Ishikawa (cell line): ENCODE measurements at regions not wholly inside any gene's neighbourhood (a gene's known extent, or its start where the extent isn't known, plus 50 kb on each side); places are given as distances from the start of the nearest gene placed in this dataset.

Source experiments
- CEBPB ChIP-seq: IDR thresholded peaks from 2 replicates; pipeline ENCODE4 v1.6.1; 2012
- CREB1 ChIP-seq: IDR thresholded peaks from 2 replicates; pipeline ENCODE4 v1.6.1; 2012; ENCODE audit warnings: low read depth
- EGR1 ChIP-seq: IDR thresholded peaks from 2 replicates; pipeline ENCODE4 v1.6.1; 2012
- EP300 ChIP-seq: IDR thresholded peaks from 2 replicates; pipeline ENCODE4 v1.6.1; 2012; ENCODE audit warnings: borderline replicate concordance
- FOXM1 ChIP-seq: IDR thresholded peaks from 2 replicates; pipeline ENCODE4 v1.6.1; 2012; ENCODE audit warnings: low read depth, borderline replicate concordance
- MAX ChIP-seq: IDR thresholded peaks from 2 replicates; pipeline ENCODE4 v1.6.1; 2012
- NFIC ChIP-seq: IDR thresholded peaks from 2 replicates; pipeline ENCODE4 v1.6.1; 2012
- RAD21 ChIP-seq: IDR thresholded peaks from 2 replicates; pipeline ENCODE4 v1.6.1; 2012; ENCODE audit warnings: low read depth
- REST ChIP-seq: IDR thresholded peaks from 2 replicates; pipeline ENCODE4 v1.6.1; 2012; ENCODE audit warnings: low read depth, mild to moderate bottlenecking
- TAF1 ChIP-seq: IDR thresholded peaks from 2 replicates; pipeline ENCODE4 v1.6.1; 2012; ENCODE audit warnings: low read depth, mild to moderate bottlenecking
- TCF12 ChIP-seq: IDR thresholded peaks from 2 replicates; pipeline ENCODE4 v1.6.1; 2012; ENCODE audit warnings: low read depth
- TEAD4 ChIP-seq: IDR thresholded peaks from 2 replicates; pipeline ENCODE4 v1.6.1; 2012
- YY1 ChIP-seq: IDR thresholded peaks from 2 replicates; pipeline ENCODE4 v1.6.1; 2012; ENCODE audit warnings: low read depth
- ZBTB7A ChIP-seq: IDR thresholded peaks from 2 replicates; pipeline ENCODE4 v1.6.1; 2012; ENCODE audit warnings: low read depth
- TF ChIP-seq, protein P1 (sequence below): IDR thresholded peaks from 2 replicates; pipeline ENCODE4 v1.6.1; 2012

- TF ChIP-seq CEBPB (no peak), RAD21 (no peak), ZBTB7A (no peak), EP300 (no peak), TEAD4 (no peak), REST (no peak), NFIC (no peak), FOXM1 (no peak), CREB1 (no peak), TAF1 (no peak), YY1 (no peak), EGR1 (no peak), TCF12 (no peak), MAX (no peak)
- TF ChIP-seq, protein P1, sequence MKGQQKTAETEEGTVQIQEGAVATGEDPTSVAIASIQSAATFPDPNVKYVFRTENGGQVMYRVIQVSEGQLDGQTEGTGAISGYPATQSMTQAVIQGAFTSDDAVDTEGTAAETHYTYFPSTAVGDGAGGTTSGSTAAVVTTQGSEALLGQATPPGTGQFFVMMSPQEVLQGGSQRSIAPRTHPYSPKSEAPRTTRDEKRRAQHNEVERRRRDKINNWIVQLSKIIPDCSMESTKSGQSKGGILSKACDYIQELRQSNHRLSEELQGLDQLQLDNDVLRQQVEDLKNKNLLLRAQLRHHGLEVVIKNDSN = no peak
Measured at GRCh38 chr21:32216293-32216692, 62.6 kb downstream of the MIS18A start.

DNA sequence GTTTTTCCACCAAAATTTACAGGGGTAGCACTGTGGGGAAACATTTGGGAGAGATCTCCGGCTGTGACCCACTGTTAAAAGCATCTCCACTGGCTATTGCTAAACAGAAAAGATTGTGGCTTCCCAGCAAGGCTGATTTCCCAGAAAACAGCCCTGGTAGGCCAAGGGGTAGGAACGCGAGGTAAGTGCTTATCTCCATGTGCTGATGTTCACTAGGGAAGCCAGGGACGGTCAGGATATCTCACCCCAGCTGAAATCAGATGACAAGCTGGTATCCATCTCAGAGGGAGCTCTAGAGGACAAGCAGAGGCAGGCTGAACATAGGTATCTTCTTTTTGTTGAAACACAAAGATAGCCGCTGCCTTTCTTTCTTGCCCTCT, 63.6 kb downstream of the MIS18A start:
- TF ChIP-seq RAD21 (no peak), EP300 (no peak), NFIC (no peak), YY1 (no peak), FOXM1 (no peak), TCF12 (no peak), ZBTB7A (no peak), CEBPB (no peak), MAX (no peak)
- TF ChIP-seq, protein P1 = no peak

DNA sequence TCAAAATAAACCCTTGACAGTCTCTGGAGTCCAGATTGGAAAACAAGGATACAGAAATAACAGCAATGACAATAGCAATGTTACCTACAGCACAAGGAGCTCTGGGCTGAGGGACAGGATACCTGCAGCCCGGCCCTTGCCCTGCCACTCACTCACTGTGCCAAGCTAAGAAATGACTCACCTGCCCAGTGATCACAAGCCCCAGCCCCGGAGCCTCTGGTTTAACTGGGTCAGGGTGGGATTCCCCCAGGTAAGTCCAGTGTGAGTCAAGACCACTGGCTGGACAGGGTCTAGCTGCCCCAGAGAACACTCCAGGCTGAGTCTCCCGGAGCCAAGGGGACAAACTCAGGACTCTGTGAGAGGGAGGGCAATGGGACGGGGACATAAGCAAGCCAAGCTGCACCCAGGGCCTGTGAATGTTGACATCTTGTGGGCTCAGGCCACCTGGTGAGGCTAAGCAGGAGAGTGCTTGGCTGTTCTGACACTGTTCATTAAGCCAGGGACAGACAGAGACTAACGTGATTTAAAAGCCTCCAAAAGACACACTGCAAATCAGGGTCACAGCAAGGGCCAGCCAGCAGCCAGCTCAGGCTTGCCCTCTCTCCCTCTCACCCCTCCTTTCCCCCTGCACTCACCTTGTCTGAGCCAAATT, 64.1 kb downstream of the MIS18A start:
- no peak for TF ChIP-seq CREB1
- TF ChIP-seq FOXM1 = no peak
- TF ChIP-seq, protein P1 = no peak
- no peak for TF ChIP-seq EGR1

DNA sequence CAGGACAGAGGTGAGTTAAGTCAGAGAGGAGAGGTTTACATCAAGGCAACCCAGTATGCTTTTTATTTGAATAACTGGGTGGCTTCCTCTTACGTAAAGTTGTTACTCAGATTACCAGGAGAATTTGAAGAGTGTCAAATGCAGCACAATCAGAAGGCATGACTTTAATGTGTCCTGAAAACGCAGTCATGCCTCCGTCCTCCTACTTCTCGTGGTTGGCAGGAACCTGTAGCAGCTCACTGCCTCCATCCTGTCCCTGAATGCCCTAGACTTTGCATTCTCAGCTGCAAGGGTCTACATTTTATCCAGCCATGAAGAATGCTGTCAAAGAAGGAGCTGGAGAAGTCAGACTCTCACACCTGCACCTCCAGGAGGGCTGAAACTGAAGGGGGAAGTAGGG, 66.7 kb downstream of the MIS18A start:
- no peak for TF ChIP-seq NFIC
- TF ChIP-seq YY1 = no peak
- TF ChIP-seq RAD21 = no peak
- no peak for TF ChIP-seq FOXM1
- TF ChIP-seq TCF12 = no peak
- TF ChIP-seq CREB1 = no peak
- no peak for TF ChIP-seq EGR1
- no peak for TF ChIP-seq MAX
- no peak for TF ChIP-seq TAF1
- TF ChIP-seq, protein P1 = no peak
- TF ChIP-seq REST = no peak
- TF ChIP-seq TEAD4 = no peak
- TF ChIP-seq EP300 = no peak
- no peak for TF ChIP-seq ZBTB7A
- no peak for TF ChIP-seq CEBPB

GRCh38 chr21:32211306-32211705, 67.5 kb downstream of the MIS18A start:
- TF ChIP-seq MAX = no peak
- no peak for TF ChIP-seq TAF1
- TF ChIP-seq CEBPB = no peak
- no peak for TF ChIP-seq CREB1
- TF ChIP-seq, protein P1 = no peak
- no peak for TF ChIP-seq RAD21
- no peak for TF ChIP-seq NFIC
- no peak for TF ChIP-seq REST
- TF ChIP-seq EGR1 = no peak
